ENCODE measurements at regions not wholly inside any gene's neighbourhood (a gene's known extent, or its start where the extent isn't known, plus 50 kb on each side); places are given as distances from the start of the nearest gene placed in this dataset.
"Not testable (repeated sequence)": the region's sequence is repeated elsewhere in the genome, so short reads cannot be mapped to it uniquely, and the experiment has no call there.

- TF ChIP-seq, protein P1, sequence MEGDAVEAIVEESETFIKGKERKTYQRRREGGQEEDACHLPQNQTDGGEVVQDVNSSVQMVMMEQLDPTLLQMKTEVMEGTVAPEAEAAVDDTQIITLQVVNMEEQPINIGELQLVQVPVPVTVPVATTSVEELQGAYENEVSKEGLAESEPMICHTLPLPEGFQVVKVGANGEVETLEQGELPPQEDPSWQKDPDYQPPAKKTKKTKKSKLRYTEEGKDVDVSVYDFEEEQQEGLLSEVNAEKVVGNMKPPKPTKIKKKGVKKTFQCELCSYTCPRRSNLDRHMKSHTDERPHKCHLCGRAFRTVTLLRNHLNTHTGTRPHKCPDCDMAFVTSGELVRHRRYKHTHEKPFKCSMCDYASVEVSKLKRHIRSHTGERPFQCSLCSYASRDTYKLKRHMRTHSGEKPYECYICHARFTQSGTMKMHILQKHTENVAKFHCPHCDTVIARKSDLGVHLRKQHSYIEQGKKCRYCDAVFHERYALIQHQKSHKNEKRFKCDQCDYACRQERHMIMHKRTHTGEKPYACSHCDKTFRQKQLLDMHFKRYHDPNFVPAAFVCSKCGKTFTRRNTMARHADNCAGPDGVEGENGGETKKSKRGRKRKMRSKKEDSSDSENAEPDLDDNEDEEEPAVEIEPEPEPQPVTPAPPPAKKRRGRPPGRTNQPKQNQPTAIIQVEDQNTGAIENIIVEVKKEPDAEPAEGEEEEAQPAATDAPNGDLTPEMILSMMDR (IDR thresholded peaks at IDR 0.05; ENCODE audit: insufficient read depth, low read depth, low read length, missing control alignments): no peak
- peak; percentile 82 for DNase-seq (ENCODE audit: low read depth)
- H3K4me3 ChIP-seq (ENCODE audit: low read length): no peak overlapping the region
These were observed 147.6 kb downstream of the POLR1F start for GRCh38 chr7:19561121-19561805.

- no peak overlapping the region for H3K4me3 ChIP-seq (ENCODE audit: low read length)
- TF ChIP-seq, protein P1 (IDR thresholded peaks at IDR 0.05; ENCODE audit: insufficient read depth, low read depth, low read length, missing control alignments): no peak
- DNase-seq (ENCODE audit: low read depth): peak; percentile 73
These were observed 148.5 kb downstream of the POLR1F start for GRCh38 chr7:19560111-19560883.

DNA sequence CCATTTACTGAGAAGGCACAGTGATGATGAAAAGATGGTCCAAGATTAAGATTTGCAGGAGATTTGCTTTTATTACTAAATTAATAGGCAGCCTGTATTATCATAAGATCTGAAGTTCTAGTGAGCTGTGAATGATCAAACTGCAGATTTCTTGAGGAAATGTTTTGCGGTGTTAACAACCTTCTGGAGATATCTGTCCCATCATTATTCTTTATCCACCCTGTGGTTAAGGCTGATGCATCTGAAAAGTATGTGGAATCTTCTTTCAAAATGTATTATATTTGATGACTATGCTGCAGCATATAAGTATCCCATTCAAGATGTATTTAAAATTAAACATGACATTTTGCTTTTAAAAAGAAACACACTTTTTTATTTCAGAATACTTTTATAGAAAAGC lies 150.3 kb downstream of the POLR1F start:
- TF ChIP-seq, protein P1 (IDR thresholded peaks at IDR 0.05; ENCODE audit: insufficient read depth, low read depth, low read length, missing control alignments): no peak
- H3K4me3 ChIP-seq (ENCODE audit: low read length): no peak overlapping the region
- DNase-seq (ENCODE audit: low read depth): peak; percentile 36

DNA sequence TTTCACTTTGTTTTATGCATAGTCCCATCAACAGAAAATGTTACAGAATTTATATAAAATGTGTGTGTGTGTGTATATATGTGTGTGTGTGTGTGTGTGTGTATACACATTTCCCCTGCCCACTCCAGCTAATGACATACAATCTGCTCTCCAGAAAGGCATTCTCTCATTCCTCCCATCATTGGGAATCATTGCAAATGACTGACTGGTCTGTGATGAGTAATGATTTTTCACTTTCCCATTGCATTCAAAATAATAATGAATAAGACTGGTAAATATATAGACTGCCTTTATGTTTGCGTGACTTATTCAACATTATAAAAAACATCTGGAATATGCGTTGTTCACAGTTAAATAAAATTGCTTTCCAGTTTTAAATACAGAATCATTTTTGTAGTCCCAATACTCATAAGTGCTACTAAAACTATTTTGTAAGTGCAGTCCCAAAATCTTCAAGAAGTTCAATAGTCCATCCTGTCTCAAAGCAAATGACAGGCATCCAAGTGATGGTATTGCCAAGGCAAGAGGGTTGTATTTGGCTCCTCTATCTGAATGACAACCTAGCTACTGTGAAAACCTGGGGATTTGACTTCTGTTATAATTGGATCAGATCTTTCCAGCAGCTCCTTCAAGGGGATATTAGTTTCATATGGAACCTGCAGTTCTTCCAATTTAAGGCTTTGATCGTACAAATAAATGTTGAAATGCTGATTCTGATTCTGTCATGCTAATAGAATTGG lies 150.9 kb downstream of the POLR1F start:
- TF ChIP-seq, protein P1 (IDR thresholded peaks at IDR 0.05; ENCODE audit: insufficient read depth, low read depth, low read length, missing control alignments): no peak
- DNase-seq (ENCODE audit: low read depth): peak; percentile 35
- no peak overlapping the region for H3K4me3 ChIP-seq (ENCODE audit: low read length)

DNA sequence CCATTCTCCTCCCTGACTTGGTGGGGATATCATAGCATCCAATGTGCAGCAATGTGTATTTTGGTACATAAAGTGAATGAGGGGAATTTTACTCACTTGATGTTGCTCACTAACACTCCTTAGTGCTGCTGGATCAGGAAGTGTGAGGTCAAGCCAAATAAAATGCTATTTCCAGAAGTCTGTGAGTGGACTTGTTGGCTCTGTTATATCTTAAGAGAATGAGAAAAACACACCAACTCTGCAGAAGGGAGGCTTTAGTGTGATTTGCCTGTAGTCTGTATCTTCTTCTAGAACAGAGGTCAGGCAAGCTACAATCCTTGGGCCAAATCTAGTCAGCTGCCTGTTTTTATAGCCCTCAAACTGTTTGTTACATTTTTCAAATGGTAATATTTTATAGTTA lies 154.3 kb downstream of the POLR1F start:
- no peak for DNase-seq (ENCODE audit: low read depth)
- TF ChIP-seq, protein P1 (IDR thresholded peaks at IDR 0.05; ENCODE audit: insufficient read depth, low read depth, low read length, missing control alignments): no peak
- H3K4me3 ChIP-seq (ENCODE audit: low read length): no peak overlapping the region

DNA sequence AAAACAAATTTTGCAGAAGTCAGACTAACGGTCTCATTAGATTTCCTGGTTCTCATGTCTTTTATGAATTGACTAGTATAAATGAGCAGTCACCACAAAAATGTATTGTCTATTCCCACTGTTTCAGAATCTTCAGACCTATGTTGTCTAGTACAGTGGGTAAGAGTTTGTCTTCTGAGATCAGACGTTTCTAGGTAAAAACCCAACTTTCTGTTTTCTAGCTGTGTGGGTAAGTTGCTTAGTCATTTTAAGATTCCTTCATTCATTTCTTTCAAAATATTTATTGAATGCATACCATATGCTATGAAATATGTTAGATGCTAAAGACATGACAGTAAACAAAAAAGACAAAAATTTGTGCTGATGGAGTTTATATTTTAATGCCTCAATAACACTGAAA lies 156.3 kb downstream of the POLR1F start:
- no peak overlapping the region for H3K4me3 ChIP-seq (ENCODE audit: low read length)
- no peak for DNase-seq (ENCODE audit: low read depth)
- TF ChIP-seq, protein P1 (IDR thresholded peaks at IDR 0.05; ENCODE audit: insufficient read depth, low read depth, low read length, missing control alignments): no peak

DNA sequence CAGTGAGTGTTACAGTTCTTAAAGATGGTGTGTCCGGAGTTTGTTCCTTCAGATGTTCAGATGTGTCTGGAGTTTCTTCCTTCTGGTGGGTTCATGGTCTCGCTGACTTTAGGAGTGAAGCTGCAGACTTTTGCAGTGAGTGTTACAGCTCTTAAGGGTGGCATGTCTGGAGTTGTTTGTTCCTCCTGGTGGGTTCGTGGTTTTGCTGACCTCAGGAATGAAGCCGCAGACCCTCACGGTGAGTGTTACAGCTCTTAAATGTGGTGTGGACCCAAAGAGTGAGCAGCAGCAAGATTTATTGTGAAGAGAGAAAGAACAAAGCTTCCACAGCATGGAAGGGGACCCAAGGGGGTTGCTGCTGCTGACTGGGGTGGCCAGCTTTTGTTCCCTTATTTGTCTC lies 159.6 kb downstream of the POLR1F start:
- not testable (repeated sequence) for DNase-seq (ENCODE audit: low read depth); H3K4me3 ChIP-seq (ENCODE audit: low read length)

Measured in epithelial cell of esophagus (primary cell).